Muscle layer of duodenum (tissue), 2 donors: ENCODE measurements at regions not wholly inside any gene's neighbourhood (a gene's known extent, or its start where the extent isn't known, plus 50 kb on each side); places are given as distances from the start of the nearest gene placed in this dataset.
"Not testable (repeated sequence)": the region's sequence is repeated elsewhere in the genome, so short reads cannot be mapped to it uniquely, and the experiment has no call there.

Experiments
- H3K27ac ChIP-seq: one replicate; pipeline ENCODE4 v1.7.0; 2013; ENCODE audit warnings: mild to moderate bottlenecking, low read length
- H3K27me3 ChIP-seq: one replicate; pipeline ENCODE4 v1.7.0; 2013; ENCODE audit warnings: low read depth, mild to moderate bottlenecking, control low read depth, low read length
- H3K36me3 ChIP-seq, 2 donors: one replicate each; pipeline ENCODE4 v1.7.0; 2013; ENCODE audit warnings: low read length in 2 of 2, control low read depth in 1 of 2, mild to moderate bottlenecking in 1 of 2; ENCODE audit not compliant: insufficient read depth in 2 of 2, control insufficient read depth in 1 of 2
- H3K4me1 ChIP-seq, 2 donors: one replicate each; pipeline ENCODE4 v1.7.0; 2013; ENCODE audit warnings: low read length in 2 of 2, mild to moderate bottlenecking in 2 of 2, control low read depth in 1 of 2, moderate library complexity in 1 of 2; ENCODE audit not compliant: insufficient read depth in 2 of 2, control insufficient read depth in 1 of 2
- H3K4me3 ChIP-seq, 2 donors: one replicate each; pipeline ENCODE4 v1.7.0; 2013; ENCODE audit warnings: low read length in 2 of 2, low read depth in 1 of 2, mild to moderate bottlenecking in 1 of 2
- H3K9me3 ChIP-seq, 2 donors: one replicate each; pipeline ENCODE4 v1.7.0; 2013; ENCODE audit warnings: low read length in 2 of 2, control low read depth in 1 of 2, mild to moderate bottlenecking in 1 of 2; ENCODE audit not compliant: control insufficient read depth in 1 of 2
- donor health status: healthy.

- Histone ChIP-seq H3K4me3 (no peak overlapping the region), H3K27me3 (no peaks in the 10 kb centered on the region), H3K36me3 (no peaks in the 10 kb centered on the region), H3K27ac (no peak overlapping the region), H3K9me3 (no peaks in the 10 kb centered on the region), H3K4me1 (no peaks in the 10 kb centered on the region)
Measured at GRCh38 chr6:103729658-103730057, 1130.1 kb downstream of the HACE1 start.

- Histone ChIP-seq H3K4me1 (no peaks in the 10 kb centered on the region), H3K27me3 (no peaks in the 10 kb centered on the region), H3K36me3 (no peaks in the 10 kb centered on the region), H3K27ac (no peak overlapping the region), H3K9me3 (no peaks in the 10 kb centered on the region), H3K4me3 (no peak overlapping the region)
Measured at GRCh38 chr6:103723438-103724322, 1136.0 kb downstream of the HACE1 start.

- no peaks in the 10 kb centered on the region for H3K9me3 ChIP-seq
- H3K4me1 ChIP-seq = no peaks in the 10 kb centered on the region
- no peak overlapping the region for H3K27ac ChIP-seq
- no peaks in the 10 kb centered on the region for H3K36me3 ChIP-seq
- no peaks in the 10 kb centered on the region for H3K27me3 ChIP-seq
- no peak overlapping the region for H3K4me3 ChIP-seq
Measured at GRCh38 chr6:103722683-103723082, 1137.0 kb downstream of the HACE1 start.

- H3K36me3 ChIP-seq = no peaks in the 10 kb centered on the region
- H3K4me1 ChIP-seq = no peaks in the 10 kb centered on the region
- H3K27ac ChIP-seq = no peak overlapping the region
- H3K27me3 ChIP-seq = no peaks in the 10 kb centered on the region
- H3K4me3 ChIP-seq = no peak overlapping the region
- no peaks in the 10 kb centered on the region for H3K9me3 ChIP-seq
Measured at GRCh38 chr6:103721923-103722322, 1137.8 kb downstream of the HACE1 start.

GRCh38 chr6:103720393-103720792, 1139.3 kb downstream of the HACE1 start:
- H3K27me3 ChIP-seq = no peaks in the 10 kb centered on the region
- H3K27ac ChIP-seq = no peak overlapping the region
- no peaks in the 10 kb centered on the region for H3K36me3 ChIP-seq
- H3K4me1 ChIP-seq = no peaks in the 10 kb centered on the region
- H3K9me3 ChIP-seq = no peaks in the 10 kb centered on the region
- H3K4me3 ChIP-seq = no peak overlapping the region

GRCh38 chr6:103719545-103719944, 1140.2 kb downstream of the HACE1 start:
- H3K4me3 ChIP-seq = no peak overlapping the region
- no peaks in the 10 kb centered on the region for H3K4me1 ChIP-seq
- H3K9me3 ChIP-seq = no peaks in the 10 kb centered on the region
- no peaks in the 10 kb centered on the region for H3K36me3 ChIP-seq
- H3K27me3 ChIP-seq = no peaks in the 10 kb centered on the region
- no peak overlapping the region for H3K27ac ChIP-seq

GRCh38 chr6:103715269-103715668, 1144.5 kb downstream of the HACE1 start:
- no peaks in the 10 kb centered on the region for H3K9me3 ChIP-seq
- no peak overlapping the region for H3K27ac ChIP-seq
- no peaks in the 10 kb centered on the region for H3K4me1 ChIP-seq
- no peak overlapping the region for H3K4me3 ChIP-seq
- no peaks in the 10 kb centered on the region for H3K36me3 ChIP-seq
- no peaks in the 10 kb centered on the region for H3K27me3 ChIP-seq

GRCh38 chr6:103709236-103709635, 1150.5 kb downstream of the HACE1 start:
- H3K4me3 ChIP-seq, H3K27ac ChIP-seq, H3K36me3 ChIP-seq, H3K9me3 ChIP-seq, H3K27me3 ChIP-seq, H3K4me1 ChIP-seq: not testable (repeated sequence)

- Histone ChIP-seq H3K27me3 (no peaks in the 10 kb centered on the region), H3K4me3 (no peak overlapping the region), H3K27ac (no peak overlapping the region), H3K36me3 (no peaks in the 10 kb centered on the region), H3K9me3 (no peaks in the 10 kb centered on the region), H3K4me1 (no peaks in the 10 kb centered on the region)
Measured at GRCh38 chr6:103707596-103708325, 1152.0 kb downstream of the HACE1 start.

- no peaks in the 10 kb centered on the region for H3K4me1 ChIP-seq
- H3K9me3 ChIP-seq = no peaks in the 10 kb centered on the region
- H3K36me3 ChIP-seq = no peaks in the 10 kb centered on the region
- no peaks in the 10 kb centered on the region for H3K27me3 ChIP-seq
- no peak overlapping the region for H3K27ac ChIP-seq
- no peak overlapping the region for H3K4me3 ChIP-seq
Measured at GRCh38 chr6:103699769-103700168, 1160.0 kb downstream of the HACE1 start.

GRCh38 chr6:103687430-103687829, 1172.3 kb downstream of the HACE1 start:
- no peaks in the 10 kb centered on the region for H3K36me3 ChIP-seq
- no peaks in the 10 kb centered on the region for H3K4me1 ChIP-seq
- no peaks in the 10 kb centered on the region for H3K27me3 ChIP-seq
- H3K4me3 ChIP-seq = no peak overlapping the region
- H3K27ac ChIP-seq = no peak overlapping the region
- H3K9me3 ChIP-seq = no peaks in the 10 kb centered on the region
